B cell (primary cell): ENCODE measurements at regions not wholly inside any gene's neighbourhood (a gene's known extent, or its start where the extent isn't known, plus 50 kb on each side); places are given as distances from the start of the nearest gene placed in this dataset.

Experiments used
- ATAC-seq: fragments of 200-7000 bp; cut with Tn5 transposase; one replicate; pipeline ENCODE4 v1.10.0; 2021; ENCODE audit warnings: low read depth, mild to moderate bottlenecking, moderate number of reproducible peaks, moderate library complexity
- CTCF ChIA-PET: fragments of 350-600 bp; sonication (Branson Sonifier 250); formaldehyde crosslinking; loops from one replicate; lab custom pipeline; 2021; ENCODE audit warnings: antibody characterized with exemption, inconsistent platforms; lab: Charles Lee
- POLR2A ChIA-PET: fragments of 350-600 bp; sonication (Branson Sonifier 250); formaldehyde crosslinking; loops from one replicate; lab custom pipeline; 2021; ENCODE audit warnings: antibody characterized with exemption; lab: Charles Lee
- DNase-seq: peaks from one replicate; pipeline ENCODE4 v3.0.0; 2013
- H2AFZ ChIP-seq: 2 replicates; pipeline ENCODE4 v1.6.1; 2012; ENCODE audit warnings: mild to moderate bottlenecking, low read depth, low read length; ENCODE audit not compliant: insufficient read depth, poor library complexity, severe bottlenecking
- H3K27ac ChIP-seq, 2 donors: 1 replicate in 1 of 2; 2 replicates in 1 of 2; pipeline ENCODE4 v1.5.1; 2012 to 2013; ENCODE audit warnings: low read length in 2 of 2, mild to moderate bottlenecking in 2 of 2, moderate library complexity in 1 of 2
- H3K27me3 ChIP-seq, 4 experiments: fragments of 200-600 bp in 1 of 4; sonication (generic) in 1 of 4; replicated peaks in 1 of 4; 1 replicate in 2 of 4; 2 replicates in 2 of 4; pipeline versions ENCODE4 v1.6.1 to v1.7.0; 2013 to 2016; ENCODE audit warnings: low read length in 3 of 4, mild to moderate bottlenecking in 2 of 4, mixed read lengths in 1 of 4, moderate library complexity in 1 of 4; ENCODE audit not compliant: insufficient read depth in 4 of 4, control insufficient read depth in 3 of 4; ENCODE audit errors: control extremely low read depth in 1 of 4
- H3K36me3 ChIP-seq, 2 experiments: replicated peaks in 1 of 2; 1 replicate in 1 of 2; 2 replicates in 1 of 2; pipeline versions ENCODE4 v1.6.1 to v1.7.1; 2013; ENCODE audit warnings: low read length in 1 of 2; ENCODE audit not compliant: insufficient read depth in 2 of 2, control insufficient read depth in 1 of 2; ENCODE audit errors: control extremely low read depth in 1 of 2, extremely low read depth in 1 of 2
- H3K4me1 ChIP-seq, 2 donors: fragments of 200-600 bp in 1 of 2; sonication (generic) in 1 of 2; 1 replicate in 1 of 2; 2 replicates in 1 of 2; pipeline versions ENCODE4 v1.5.1 to v1.6.1; 2013 to 2017; ENCODE audit warnings: low read length in 2 of 2; ENCODE audit not compliant: control insufficient read depth in 2 of 2, insufficient read depth in 2 of 2
- H3K4me2 ChIP-seq: replicated peaks from 2 replicates; pipeline ENCODE3; 2012; ENCODE audit warnings: mild to moderate bottlenecking, low read depth, low read length; ENCODE audit not compliant: poor library complexity, severe bottlenecking
- H3K4me3 ChIP-seq, 5 experiments: fragments of 200-600 bp in 1 of 5; sonication (generic) in 1 of 5; 1 replicate in 3 of 5; 2 replicates in 2 of 5; pipeline versions ENCODE4 v1.5.1 to v1.7.0; 2011 to 2016; ENCODE audit warnings: low read length in 4 of 5, mild to moderate bottlenecking in 4 of 5, low read depth in 2 of 5, control low read depth in 1 of 5, moderate library complexity in 1 of 5; ENCODE audit not compliant: insufficient read depth in 1 of 5; ENCODE audit errors: control extremely low read depth in 1 of 5, extremely low read depth in 1 of 5
- H3K79me2 ChIP-seq: fragments of 200-600 bp; sonication (generic); one replicate; pipeline ENCODE4 v1.6.0; 2016; ENCODE audit warnings: low read length; ENCODE audit not compliant: control insufficient read depth, insufficient read depth
- H3K9ac ChIP-seq: fragments of 200-600 bp; sonication (generic); 2 replicates; pipeline ENCODE4 v1.6.1; 2017; ENCODE audit warnings: mild to moderate bottlenecking, low read length, moderate library complexity
- H3K9me3 ChIP-seq, 3 donors: one replicate each; pipeline versions ENCODE4 v1.6.1 to v1.7.1; 2013; ENCODE audit warnings: low read length in 2 of 3; ENCODE audit not compliant: control insufficient read depth in 2 of 3, insufficient read depth in 1 of 3; ENCODE audit errors: control extremely low read depth in 1 of 3
- H4K20me1 ChIP-seq: 2 replicates; pipeline ENCODE4 v1.6.0; 2012; ENCODE audit warnings: mild to moderate bottlenecking, low read length; ENCODE audit not compliant: insufficient read depth, control insufficient read depth, poor library complexity, severe bottlenecking
- H3K27ac Mint-ChIP-seq: one replicate; pipeline ENCODE4 v1.8.0; 2021; ENCODE audit warnings: mixed read lengths
- H3K27me3 Mint-ChIP-seq: one replicate; pipeline ENCODE4 v1.8.0; 2021; ENCODE audit warnings: mixed read lengths
- H3K4me1 Mint-ChIP-seq: one replicate; pipeline ENCODE4 v1.8.0; 2021; ENCODE audit warnings: mixed read lengths
- H3K4me3 Mint-ChIP-seq: one replicate; pipeline ENCODE4 v1.8.0; 2021; ENCODE audit warnings: mixed read lengths
- H3K9me3 Mint-ChIP-seq: one replicate; pipeline ENCODE4 v1.8.0; 2022; ENCODE audit warnings: mixed read lengths; ENCODE audit not compliant: insufficient read depth
- CTCF ChIP-seq: fragments of 200-600 bp; IDR thresholded peaks from one replicate; pipeline ENCODE4 v1.8.0; 2022; ENCODE audit warnings: antibody characterized with exemption, mild to moderate bottlenecking
- EZH2 ChIP-seq: IDR thresholded peaks from 2 replicates; pipeline ENCODE4 v1.6.1; 2012; ENCODE audit warnings: borderline replicate concordance, low read depth, mild to moderate bottlenecking, moderate library complexity, low read length; ENCODE audit not compliant: insufficient read depth, poor library complexity, severe bottlenecking
- WGBS: methylation state at CpG from one replicate; pipeline ENCODE4 v1.1.5; 2013; ENCODE audit warnings: missing lambda C conversion rate; ENCODE audit not compliant: insufficient coverage; 5-methylcytosine and 5-hydroxymethylcytosine counted together
- intact Hi-C: fragments of 100-400 bp; cut with micrococcal nuclease; formaldehyde crosslinking; loops from one replicate; pipeline ENCODE4 v1.10.0; 2022

DNA sequence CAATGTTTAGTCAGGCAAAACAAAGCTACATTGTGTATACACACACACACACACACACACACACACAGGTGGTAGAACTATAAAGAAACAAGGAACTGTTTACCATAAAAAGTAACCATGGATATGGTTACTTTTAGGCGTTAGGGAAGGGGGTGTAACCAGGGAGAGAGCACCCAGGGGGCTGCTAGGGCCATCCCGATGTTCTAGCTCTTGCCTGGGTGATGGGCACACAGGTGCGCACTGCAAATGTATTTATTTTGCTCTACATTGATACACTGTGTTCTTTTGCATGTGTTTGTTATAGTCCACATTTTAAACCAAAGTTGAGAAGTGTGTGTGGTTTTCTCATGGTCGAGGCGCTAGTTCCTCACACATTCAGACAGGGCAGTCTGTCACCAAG is 69.8 kb upstream of the MYCN start:
- TF ChIP-seq CTCF (no peak), EZH2 (no peak)
- WGBS: 80% methylated on average over 2 of the region's 5 CpGs
- Histone ChIP-seq H3K9me3 (peaks cover 0 to 7% (median 0%) of the 10 kb centered on the region in 3 donors), H3K36me3 (no peaks in the 10 kb centered on the region), H3K27ac (no peak overlapping the region), H3K9ac (no peak overlapping the region), H2AFZ (no peak overlapping the region), H3K4me2 (no peak overlapping the region), H4K20me1 (no peaks in the 10 kb centered on the region), H3K27me3 (no peaks in the 10 kb centered on the region), H3K79me2 (no peaks in the 10 kb centered on the region), H3K4me1 (no peaks in the 10 kb centered on the region), H3K4me3 (no peak overlapping the region)
- intact Hi-C loops: no loop called here
- POLR2A ChIA-PET: no interaction called here
- Mint-ChIP-seq H3K9me3 (peaks cover 4% of the 10 kb centered on the region), H3K27me3 (peaks cover 2% of the 10 kb centered on the region), H3K4me1 (no peaks in the 10 kb centered on the region), H3K4me3 (no peak overlapping the region), H3K27ac (no peak overlapping the region)
- DNase-seq: no peak
- CTCF ChIA-PET: no interaction called here
- ATAC-seq: no peak

- no peaks in the 10 kb centered on the region for H3K27me3 Mint-ChIP-seq
- H3K4me1 Mint-ChIP-seq: no peaks in the 10 kb centered on the region
- no peaks in the 10 kb centered on the region for H3K27me3 ChIP-seq
- 100% methylated on average over 1 of the region's 3 CpGs for WGBS
- H2AFZ ChIP-seq: no peak overlapping the region
- no peaks in the 10 kb centered on the region for H4K20me1 ChIP-seq
- intact Hi-C loops: no loop called here
- no peaks in the 10 kb centered on the region for H3K4me1 ChIP-seq
- POLR2A ChIA-PET: no interaction called here
- TF ChIP-seq EZH2 (no peak), CTCF (no peak)
- no peak for ATAC-seq
- DNase-seq: no peak
- H3K9ac ChIP-seq: no peak overlapping the region
- peaks cover 4% of the 10 kb centered on the region for H3K9me3 Mint-ChIP-seq
- H3K4me2 ChIP-seq: no peak overlapping the region
- H3K9me3 ChIP-seq: peaks cover 0 to 9% (median 0%) of the 10 kb centered on the region in 3 donors
- H3K79me2 ChIP-seq: no peaks in the 10 kb centered on the region
- CTCF ChIA-PET: no interaction called here
- no peak overlapping the region for H3K4me3 ChIP-seq
- no peak overlapping the region for H3K27ac ChIP-seq
- H3K4me3 Mint-ChIP-seq: no peak overlapping the region
- H3K36me3 ChIP-seq: no peaks in the 10 kb centered on the region
- no peak overlapping the region for H3K27ac Mint-ChIP-seq
Measured at GRCh38 chr2:15871239-15871783, 69.0 kb upstream of the MYCN start.
